Cardiac fibroblast (primary cell): ENCODE measurements at regions not wholly inside any gene's neighbourhood (a gene's known extent, or its start where the extent isn't known, plus 50 kb on each side); places are given as distances from the start of the nearest gene placed in this dataset.
"Not testable (repeated sequence)": the region's sequence is repeated elsewhere in the genome, so short reads cannot be mapped to it uniquely, and the experiment has no call there.

Source experiments
- DNase-seq, 2 donors: peaks; one replicate each; pipeline versions ENCODE4 v3.0.0 to v3.0.0-alpha.2; 2010; ENCODE audit warnings: low read depth in 2 of 2
- H3K4me3 ChIP-seq, 2 donors: replicated peaks in 1 of 2; 1 replicate in 1 of 2; 2 replicates in 1 of 2; pipeline ENCODE4 v1.5.1; 2011; ENCODE audit warnings: low read depth in 2 of 2, low read length in 2 of 2, mild to moderate bottlenecking in 2 of 2, moderate library complexity in 1 of 2
- CTCF ChIP-seq: IDR thresholded peaks from one replicate; pipeline ENCODE4 v1.5.1; 2011; ENCODE audit warnings: low read depth, mild to moderate bottlenecking, low read length, inconsistent platforms

- H3K4me3 ChIP-seq = no peak overlapping the region
- DNase-seq = no peak
- no peak for TF ChIP-seq CTCF
These were observed 430.4 kb upstream of the NUDT12 start for GRCh38 chr5:103993031-103993430.

GRCh38 chr5:103990064-103990463 lies 427.5 kb upstream of the NUDT12 start:
- no peak overlapping the region for H3K4me3 ChIP-seq
- DNase-seq = no peak
- no peak for TF ChIP-seq CTCF

GRCh38 chr5:103981592-103981991 lies 419.0 kb upstream of the NUDT12 start:
- H3K4me3 ChIP-seq = no peak overlapping the region
- TF ChIP-seq CTCF = no peak
- no peak for DNase-seq

GRCh38 chr5:103973669-103974068 lies 411.1 kb upstream of the NUDT12 start:
- no peak for DNase-seq
- TF ChIP-seq CTCF = peak; percentile 22
- H3K4me3 ChIP-seq = no peak overlapping the region

GRCh38 chr5:103966295-103966694 lies 403.7 kb upstream of the NUDT12 start:
- not testable (repeated sequence) for H3K4me3 ChIP-seq, DNase-seq

- no peak for TF ChIP-seq CTCF
- H3K4me3 ChIP-seq = no peak overlapping the region
- DNase-seq = no peak
These were observed 399.4 kb upstream of the NUDT12 start for GRCh38 chr5:103962023-103962422.

GRCh38 chr5:103953601-103954382 lies 391.2 kb upstream of the NUDT12 start:
- TF ChIP-seq CTCF = no peak
- DNase-seq = no peak
- no peak overlapping the region for H3K4me3 ChIP-seq
